ENCODE measurements at regions not wholly inside any gene's neighbourhood (a gene's known extent, or its start where the extent isn't known, plus 50 kb on each side); places are given as distances from the start of the nearest gene placed in this dataset.

DNA sequence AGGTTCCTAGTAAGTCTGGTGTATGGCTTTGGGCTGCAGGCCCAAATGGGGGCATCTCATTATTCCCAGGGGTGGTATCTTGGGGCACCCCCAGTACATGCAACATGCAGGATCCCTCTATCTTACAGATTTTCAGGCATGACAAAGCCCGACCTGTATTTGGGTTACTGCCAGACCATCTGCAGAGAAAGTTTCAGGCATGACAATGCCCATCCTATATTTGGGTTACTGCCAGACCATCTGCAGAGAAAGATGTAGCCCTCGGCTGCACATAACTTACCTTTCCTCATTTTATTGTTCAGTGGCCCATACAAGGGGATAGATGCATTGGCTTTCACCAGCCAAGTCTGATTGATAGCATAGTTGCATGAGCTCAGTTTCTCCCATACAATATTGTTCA is 112.2 kb upstream of the RAB18 start:
- TF ChIP-seq, protein P1, sequence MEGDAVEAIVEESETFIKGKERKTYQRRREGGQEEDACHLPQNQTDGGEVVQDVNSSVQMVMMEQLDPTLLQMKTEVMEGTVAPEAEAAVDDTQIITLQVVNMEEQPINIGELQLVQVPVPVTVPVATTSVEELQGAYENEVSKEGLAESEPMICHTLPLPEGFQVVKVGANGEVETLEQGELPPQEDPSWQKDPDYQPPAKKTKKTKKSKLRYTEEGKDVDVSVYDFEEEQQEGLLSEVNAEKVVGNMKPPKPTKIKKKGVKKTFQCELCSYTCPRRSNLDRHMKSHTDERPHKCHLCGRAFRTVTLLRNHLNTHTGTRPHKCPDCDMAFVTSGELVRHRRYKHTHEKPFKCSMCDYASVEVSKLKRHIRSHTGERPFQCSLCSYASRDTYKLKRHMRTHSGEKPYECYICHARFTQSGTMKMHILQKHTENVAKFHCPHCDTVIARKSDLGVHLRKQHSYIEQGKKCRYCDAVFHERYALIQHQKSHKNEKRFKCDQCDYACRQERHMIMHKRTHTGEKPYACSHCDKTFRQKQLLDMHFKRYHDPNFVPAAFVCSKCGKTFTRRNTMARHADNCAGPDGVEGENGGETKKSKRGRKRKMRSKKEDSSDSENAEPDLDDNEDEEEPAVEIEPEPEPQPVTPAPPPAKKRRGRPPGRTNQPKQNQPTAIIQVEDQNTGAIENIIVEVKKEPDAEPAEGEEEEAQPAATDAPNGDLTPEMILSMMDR (IDR thresholded peaks at IDR 0.05) = no peak
- no peak for TF ChIP-seq POLR2A (IDR thresholded peaks at IDR 0.05)
- no peak for TF ChIP-seq EP300 (IDR thresholded peaks at IDR 0.05)
- no peak for TF ChIP-seq POLR2AphosphoS5 (IDR thresholded peaks at IDR 0.05)
